HG03469 (cell line): ENCODE measurements at regions not wholly inside any gene's neighbourhood (a gene's known extent, or its start where the extent isn't known, plus 50 kb on each side); places are given as distances from the start of the nearest gene placed in this dataset.

Experiments used
- ATAC-seq: cut with Tn5 transposase; IDR thresholded peaks from one replicate; pipeline ENCODE4 v1.9.1; 2021; ENCODE audit warnings: mild to moderate bottlenecking, moderate library complexity, moderate number of reproducible peaks; ENCODE audit not compliant: unreplicated experiment

DNA sequence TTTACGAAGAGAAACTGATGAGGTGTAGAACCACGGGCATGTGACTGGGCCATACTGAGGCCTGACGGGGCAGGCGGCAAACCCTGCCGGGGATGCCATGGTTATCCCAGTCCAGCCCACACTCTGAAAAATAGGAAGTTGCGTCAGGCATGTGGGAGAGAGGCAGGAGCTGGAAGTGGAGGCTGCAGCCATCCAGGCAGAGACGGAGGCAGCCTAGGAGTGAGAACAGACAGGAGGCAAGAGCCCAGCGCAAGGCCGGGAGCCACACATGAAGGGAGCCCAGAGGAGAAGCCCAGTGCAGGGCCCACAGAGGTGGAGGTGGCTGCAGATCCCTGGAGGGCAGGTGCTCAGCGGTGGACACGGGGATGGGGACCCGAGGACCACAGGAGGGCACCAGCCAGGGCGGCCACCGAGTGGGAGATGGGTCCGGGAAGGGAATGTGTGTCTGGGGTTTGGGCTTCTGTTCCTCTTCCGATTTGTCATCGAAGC is 175.2 kb upstream of the PPP2R2D start:
- no peak for ATAC-seq

DNA sequence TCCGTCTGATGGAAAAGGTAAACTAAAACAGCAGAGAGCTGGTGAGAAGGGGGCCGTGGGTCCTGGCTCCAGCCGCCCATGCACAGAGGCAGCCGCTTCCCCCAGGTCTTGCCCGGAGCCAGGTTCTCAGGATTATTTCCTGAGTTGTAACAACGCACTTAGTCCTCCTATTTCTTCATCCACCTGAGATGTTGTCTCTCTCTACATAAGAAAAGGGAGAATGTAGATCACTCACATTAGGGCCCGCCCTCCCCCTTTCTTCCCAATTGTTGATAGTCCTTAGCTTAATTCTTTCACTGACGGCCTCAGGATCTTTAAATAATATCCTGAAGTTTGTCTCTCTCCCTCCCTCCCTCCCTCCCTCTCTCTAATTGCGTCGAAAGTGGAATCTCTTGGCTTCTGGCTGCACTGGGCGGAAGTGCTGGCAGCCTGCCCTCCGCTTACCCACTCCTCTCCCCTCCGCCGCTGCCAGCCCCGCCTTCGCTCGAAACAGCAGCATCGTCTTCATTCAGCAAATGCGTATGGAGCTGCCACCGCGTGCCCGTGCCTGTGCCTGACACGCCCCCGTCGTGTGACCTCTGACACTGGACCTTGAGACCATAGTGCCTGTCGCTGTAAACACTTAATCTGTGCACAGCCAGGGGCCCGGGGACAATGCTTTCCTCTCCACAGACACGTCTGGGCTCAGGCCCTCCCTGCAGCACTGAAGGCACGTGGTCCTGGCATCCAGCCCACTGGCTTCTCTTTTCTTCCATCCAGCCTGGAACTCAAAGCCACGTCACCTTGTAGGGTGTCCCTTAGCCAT is 174.5 kb upstream of the PPP2R2D start:
- ATAC-seq, result no peak

DNA sequence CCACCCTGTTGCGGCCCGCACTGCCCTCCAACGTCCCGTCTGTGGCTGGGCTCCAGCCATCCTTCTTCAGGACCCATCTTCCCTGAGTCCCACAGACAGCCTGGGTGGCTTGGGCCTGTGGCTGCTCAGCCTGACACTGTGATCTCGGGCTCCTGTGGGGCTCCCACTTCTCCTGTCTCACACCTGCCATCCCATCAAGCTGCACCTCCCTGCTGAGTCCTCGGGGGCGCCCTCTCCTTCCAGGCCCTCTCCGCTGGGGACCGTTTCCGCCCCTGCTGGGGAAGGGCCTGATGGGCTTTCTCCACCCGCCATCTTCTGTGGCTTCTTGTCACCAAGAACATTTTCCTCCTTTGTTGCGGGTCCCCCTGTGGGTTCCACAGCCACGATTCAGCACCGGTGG is 173.8 kb upstream of the PPP2R2D start:
- no peak for ATAC-seq

DNA sequence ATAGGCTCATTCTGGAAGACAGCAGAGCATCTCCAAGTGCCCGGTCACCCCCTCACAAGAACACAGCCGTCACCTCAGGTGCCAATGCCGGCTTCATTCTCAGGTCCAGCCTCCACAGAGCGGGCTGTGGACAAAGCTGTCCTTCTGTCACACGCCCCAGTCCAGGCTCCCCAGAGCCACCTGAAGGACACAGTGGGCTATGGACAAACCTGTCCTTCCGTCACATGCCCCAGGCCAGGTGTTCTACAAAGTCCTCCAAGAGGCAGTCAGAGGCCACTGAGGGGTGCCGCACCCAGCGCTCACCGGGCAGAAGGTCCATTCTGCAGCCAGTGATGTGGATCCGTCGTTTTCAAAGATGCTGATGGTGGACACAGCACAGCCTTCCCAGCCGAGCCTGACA is 173.2 kb upstream of the PPP2R2D start:
- ATAC-seq, result no peak

DNA sequence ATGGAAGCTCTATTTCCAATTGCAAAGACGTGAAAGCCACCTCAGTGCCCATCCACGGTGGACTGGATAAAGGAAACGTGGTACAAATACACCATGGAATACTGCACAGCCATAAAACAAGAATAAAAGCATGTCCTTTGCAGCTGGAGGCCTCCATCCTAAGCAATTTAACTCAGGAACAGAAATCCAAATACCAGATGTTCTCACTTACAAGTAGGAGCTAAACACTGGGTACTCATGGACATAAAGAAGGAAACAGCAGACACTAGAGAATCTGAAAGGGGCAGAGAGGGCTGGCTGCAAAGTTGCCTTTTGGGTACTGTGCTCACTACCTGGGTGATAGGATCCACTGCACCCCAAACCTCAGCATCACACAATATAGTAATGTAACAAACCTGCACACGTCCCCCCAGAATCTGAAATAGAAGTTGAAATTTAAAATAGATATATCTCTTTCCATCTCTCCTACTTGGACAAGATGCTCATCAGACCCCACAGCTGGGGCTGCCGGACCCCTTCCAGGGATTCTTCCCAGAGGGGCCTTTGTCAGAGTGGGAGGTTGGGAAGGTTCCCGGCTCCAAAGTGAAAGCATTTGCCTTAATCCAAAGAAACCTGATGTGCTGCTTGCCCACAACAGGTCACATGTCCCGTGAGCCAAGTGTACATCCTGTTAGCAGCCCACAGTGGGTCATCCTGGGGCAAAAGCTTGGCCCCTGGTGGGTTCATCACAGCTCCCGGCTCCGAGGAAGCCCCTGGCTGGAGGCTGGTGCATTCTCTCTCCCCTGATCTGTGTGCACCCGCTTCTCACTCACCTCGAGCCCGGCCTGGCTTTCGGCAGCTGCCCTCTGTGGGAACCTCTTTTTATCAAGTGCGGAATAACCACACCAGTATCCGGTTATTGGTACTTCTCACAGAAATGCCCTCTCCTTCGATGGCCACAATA is 172.3 kb upstream of the PPP2R2D start:
- no peak for ATAC-seq

DNA sequence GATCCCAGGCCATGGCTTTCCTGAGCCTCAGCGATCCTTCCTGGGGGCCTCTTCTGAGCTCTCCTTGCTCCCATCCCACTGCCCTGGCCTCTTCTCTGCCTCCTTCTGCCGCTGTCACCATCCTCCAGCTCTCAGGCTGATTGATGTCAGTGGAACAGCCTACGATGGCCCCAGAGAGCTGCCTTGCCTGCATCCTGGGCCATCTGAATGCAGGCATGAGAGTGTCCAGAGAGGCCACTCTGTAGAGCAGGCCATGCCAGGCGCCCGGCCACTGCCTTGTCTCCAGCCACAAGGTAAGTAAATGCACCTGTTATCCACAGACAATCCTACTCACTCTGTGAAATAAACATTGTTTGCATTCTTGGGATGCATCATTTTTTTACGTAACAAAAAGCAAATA is 171.4 kb upstream of the PPP2R2D start:
- no peak for ATAC-seq

DNA sequence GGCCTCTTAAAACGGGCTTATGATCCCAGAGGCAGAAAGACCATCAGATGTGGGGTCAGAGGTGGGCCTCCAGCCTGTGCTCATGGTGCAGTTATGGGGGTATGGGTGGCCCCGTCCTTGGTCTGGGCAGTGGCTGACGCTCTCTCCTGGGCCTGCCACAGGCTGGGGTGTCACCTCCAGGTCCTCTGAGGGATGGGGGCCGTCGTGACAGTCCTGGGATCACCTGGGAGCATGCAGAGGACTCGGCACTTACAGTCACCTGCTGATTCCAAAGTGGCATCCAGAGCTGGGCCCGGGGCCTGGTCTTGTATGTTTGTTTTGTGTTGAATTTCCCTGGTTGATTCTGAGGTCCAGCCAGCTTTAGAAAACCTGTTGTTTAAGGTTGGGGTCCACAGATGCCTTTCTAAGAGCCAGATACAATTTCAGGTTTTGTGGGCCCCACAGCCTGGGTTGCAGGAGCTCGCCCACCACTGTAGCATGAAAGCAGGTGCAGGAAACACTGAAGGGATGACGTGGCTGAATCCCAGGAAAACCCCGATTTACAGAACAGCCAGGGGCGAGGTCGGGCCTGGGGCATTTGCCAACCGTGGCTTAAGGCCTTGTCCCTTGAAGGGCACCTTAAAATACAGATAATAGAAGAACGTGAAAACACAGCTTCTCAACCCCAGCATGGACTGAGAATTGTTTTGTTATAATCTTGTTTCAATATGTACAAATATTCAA is 170.7 kb upstream of the PPP2R2D start:
- ATAC-seq, result no peak

DNA sequence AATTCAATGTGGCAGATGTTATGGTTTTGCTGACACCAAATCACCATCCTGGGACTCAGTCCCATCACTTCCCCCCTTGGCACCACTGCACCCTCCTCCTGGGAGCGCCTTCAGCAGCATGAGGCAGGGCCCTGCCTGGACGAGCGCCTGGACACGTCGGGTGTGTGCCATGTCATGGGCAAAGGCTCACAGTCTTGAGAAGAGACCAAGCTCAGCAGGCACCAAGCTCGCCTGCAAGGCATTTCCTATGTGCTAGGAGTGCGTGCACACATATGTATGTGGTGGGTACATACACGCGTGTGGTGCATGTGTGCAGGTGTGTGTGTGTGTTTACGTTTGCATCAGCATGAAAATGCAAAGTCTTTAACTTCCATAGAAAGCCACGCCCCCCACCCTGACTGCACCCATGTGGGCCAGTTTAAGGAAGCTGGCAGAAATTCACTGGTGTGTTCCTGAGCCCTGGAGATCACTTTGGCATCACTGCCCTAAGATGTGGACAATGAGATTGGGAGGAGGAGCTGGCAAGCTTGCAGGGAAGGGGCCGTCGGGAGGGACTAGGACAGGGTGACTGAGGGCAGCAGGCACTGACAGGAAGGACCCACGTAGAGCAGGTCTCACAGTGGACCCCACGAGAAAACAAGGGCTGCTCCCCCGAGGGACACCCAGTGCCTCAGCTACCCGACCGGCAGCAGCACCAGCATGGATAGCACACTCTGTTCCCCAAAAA is 169.9 kb upstream of the PPP2R2D start:
- no peak for ATAC-seq

DNA sequence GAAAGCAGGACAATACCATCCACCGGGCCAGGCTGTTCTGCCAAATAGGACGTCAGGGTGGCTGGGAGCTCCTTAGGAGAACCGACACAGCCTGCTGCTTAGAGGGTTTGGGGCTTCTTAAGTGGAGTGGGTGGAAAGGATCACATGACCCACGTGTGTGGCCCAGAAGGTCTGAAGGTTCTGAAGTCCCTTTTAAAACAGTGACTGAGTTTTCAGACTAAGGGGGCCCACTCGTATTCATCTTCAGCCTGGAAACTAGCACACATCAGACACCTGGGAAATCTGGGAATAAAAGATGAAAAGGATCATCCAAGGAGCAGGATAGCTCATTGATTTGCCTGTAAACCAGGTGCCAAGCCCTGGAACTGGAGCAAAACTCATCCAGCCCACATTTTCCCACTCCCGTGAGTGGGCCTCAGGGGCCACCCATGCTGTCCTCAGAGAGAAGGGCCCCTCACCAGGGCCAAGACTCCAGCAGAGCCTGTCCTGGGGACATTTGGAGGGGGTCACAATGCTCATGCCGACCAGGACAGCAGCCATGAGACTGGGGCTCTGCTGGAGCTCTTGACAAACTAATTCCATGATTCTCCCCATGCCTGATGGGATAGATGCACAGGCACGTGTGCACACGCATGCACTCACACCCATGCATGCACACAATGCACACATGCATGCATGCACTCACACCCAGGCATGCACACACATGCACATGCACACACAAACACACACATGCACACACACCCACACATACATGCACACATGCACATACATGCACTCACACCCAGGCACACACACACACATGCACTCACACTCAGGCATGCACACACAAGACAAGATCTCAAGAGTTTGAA is 168.8 kb upstream of the PPP2R2D start:
- no peak for ATAC-seq

GRCh38 chr10:131732631-131733127 is 168.1 kb upstream of the PPP2R2D start:
- no peak for ATAC-seq

- ATAC-seq, result no peak
These were observed 167.2 kb upstream of the PPP2R2D start for GRCh38 chr10:131733596-131733995.

- ATAC-seq, result no peak
These were observed 165.2 kb upstream of the PPP2R2D start for GRCh38 chr10:131735577-131735976.

GRCh38 chr10:131736321-131736980 is 164.4 kb upstream of the PPP2R2D start:
- ATAC-seq, result no peak

- ATAC-seq, result no peak
These were observed 163.0 kb upstream of the PPP2R2D start for GRCh38 chr10:131737543-131738395.

DNA sequence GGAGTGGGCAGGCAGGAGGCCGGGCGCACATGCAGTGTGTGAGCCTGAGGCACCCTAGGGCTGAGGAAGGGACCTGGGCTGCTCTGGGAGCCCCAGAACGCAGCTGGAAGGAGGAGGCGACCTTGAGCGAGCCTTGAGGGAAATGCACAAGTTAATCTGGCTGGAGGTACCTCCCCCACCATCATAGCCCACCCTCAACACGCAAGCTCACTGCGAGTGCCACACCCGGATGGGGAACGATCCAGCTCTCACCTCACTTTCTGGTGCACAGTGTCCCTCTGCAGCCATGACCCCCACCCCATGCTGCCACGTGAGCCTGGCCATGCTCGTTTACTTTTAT is 162.4 kb upstream of the PPP2R2D start:
- no peak for ATAC-seq

- ATAC-seq, result no peak
These were observed 161.6 kb upstream of the PPP2R2D start for GRCh38 chr10:131739206-131739605.

- no peak for ATAC-seq
These were observed 158.3 kb upstream of the PPP2R2D start for GRCh38 chr10:131742500-131742951.
